ENCODE measurements at regions not wholly inside any gene's neighbourhood (a gene's known extent, or its start where the extent isn't known, plus 50 kb on each side); places are given as distances from the start of the nearest gene placed in this dataset.

- Mint-ChIP-seq H3K27me3 (ENCODE audit: low read depth) (no peaks in the 10 kb centered on the region), H3K4me3 (no peak overlapping the region), H3K27ac (no peak overlapping the region), H3K36me3 (ENCODE audit: low read depth) (no peaks in the 10 kb centered on the region), H3K9me3 (peaks cover 12% of the 10 kb centered on the region), H3K4me1 (peaks cover 5% of the 10 kb centered on the region)
- TF ChIP-seq CTCF (IDR thresholded peaks at IDR 0.05; ENCODE audit: unreplicated experiment in 3 of 3) = no peak
Measured at GRCh38 chr20:46827718-46828458, 66.8 kb upstream of the EYA2 start.

- no peak for TF ChIP-seq CTCF (IDR thresholded peaks at IDR 0.05; ENCODE audit: unreplicated experiment in 3 of 3)
- Mint-ChIP-seq H3K27me3 (ENCODE audit: low read depth) (no peaks in the 10 kb centered on the region), H3K36me3 (ENCODE audit: low read depth) (no peaks in the 10 kb centered on the region), H3K4me3 (no peak overlapping the region), H3K9me3 (peaks cover 12% of the 10 kb centered on the region), H3K4me1 (peaks cover 10% of the 10 kb centered on the region), H3K27ac (no peak overlapping the region)
Measured at GRCh38 chr20:46828471-46828870, 66.2 kb upstream of the EYA2 start.

- no peaks in the 10 kb centered on the region for H3K9me3 Mint-ChIP-seq
- peaks cover 10% of the 10 kb centered on the region for H3K4me1 Mint-ChIP-seq
- no peaks in the 10 kb centered on the region for H3K36me3 Mint-ChIP-seq (ENCODE audit: low read depth)
- no peak for TF ChIP-seq CTCF (IDR thresholded peaks at IDR 0.05; ENCODE audit: unreplicated experiment in 3 of 3)
- H3K4me3 Mint-ChIP-seq = no peak overlapping the region
- no peaks in the 10 kb centered on the region for H3K27me3 Mint-ChIP-seq (ENCODE audit: low read depth)
- no peak overlapping the region for H3K27ac Mint-ChIP-seq
Measured at GRCh38 chr20:46830886-46831632, 63.6 kb upstream of the EYA2 start.

GRCh38 chr20:46831633-46832011, 63.0 kb upstream of the EYA2 start:
- TF ChIP-seq CTCF (IDR thresholded peaks at IDR 0.05; ENCODE audit: unreplicated experiment in 3 of 3) = no peak
- no peak overlapping the region for H3K4me3 Mint-ChIP-seq
- H3K9me3 Mint-ChIP-seq = no peaks in the 10 kb centered on the region
- H3K4me1 Mint-ChIP-seq = peaks cover 10% of the 10 kb centered on the region
- no peak overlapping the region for H3K27ac Mint-ChIP-seq
- H3K36me3 Mint-ChIP-seq (ENCODE audit: low read depth) = no peaks in the 10 kb centered on the region
- H3K27me3 Mint-ChIP-seq (ENCODE audit: low read depth) = no peaks in the 10 kb centered on the region

GRCh38 chr20:46832555-46832954, 62.1 kb upstream of the EYA2 start:
- Mint-ChIP-seq H3K4me3 (no peak overlapping the region), H3K9me3 (no peaks in the 10 kb centered on the region), H3K36me3 (ENCODE audit: low read depth) (no peaks in the 10 kb centered on the region), H3K27ac (peak overlapping the region in 1 of 3 experiments; percentile 2), H3K4me1 (peaks cover 10% of the 10 kb centered on the region), H3K27me3 (ENCODE audit: low read depth) (no peaks in the 10 kb centered on the region)
- no peak for TF ChIP-seq CTCF (IDR thresholded peaks at IDR 0.05; ENCODE audit: unreplicated experiment in 3 of 3)
